Endodermal cell (in vitro differentiated cells): ENCODE measurements at regions not wholly inside any gene's neighbourhood (a gene's known extent, or its start where the extent isn't known, plus 50 kb on each side); places are given as distances from the start of the nearest gene placed in this dataset.
"Not testable (repeated sequence)": the region's sequence is repeated elsewhere in the genome, so short reads cannot be mapped to it uniquely, and the experiment has no call there.

Experiments
- DNase-seq: peaks from one replicate; pipeline ENCODE4 v3.0.0-alpha.2; 2017
- H3K27ac ChIP-seq: 2 replicates; pipeline ENCODE4 v1.5.1; 2013; ENCODE audit warnings: mild to moderate bottlenecking, low read depth, low read length, moderate library complexity
- H3K27me3 ChIP-seq: 2 replicates; pipeline ENCODE4 v1.6.1; 2013; ENCODE audit warnings: mild to moderate bottlenecking, low read length, moderate library complexity; ENCODE audit not compliant: insufficient read depth, control insufficient read depth, poor library complexity, severe bottlenecking
- H3K36me3 ChIP-seq: 2 replicates; pipeline ENCODE4 v1.7.0; 2013; ENCODE audit warnings: mild to moderate bottlenecking, low read length, moderate library complexity; ENCODE audit not compliant: control insufficient read depth, insufficient read depth
- H3K4me1 ChIP-seq: one replicate; pipeline ENCODE4 v1.7.0; 2013; ENCODE audit warnings: low read length; ENCODE audit not compliant: control insufficient read depth, insufficient read depth
- H3K4me3 ChIP-seq: 2 replicates; pipeline ENCODE4 v1.5.1; 2013; ENCODE audit warnings: mild to moderate bottlenecking, low read length, moderate library complexity
- H3K9ac ChIP-seq: 2 replicates; pipeline ENCODE4 v1.6.1; 2013; ENCODE audit warnings: mild to moderate bottlenecking, low read length, moderate library complexity; ENCODE audit not compliant: poor library complexity, severe bottlenecking; ENCODE audit errors: extremely low read depth
- H3K9me3 ChIP-seq: 2 replicates; pipeline ENCODE4 v1.6.1; 2013; ENCODE audit warnings: mild to moderate bottlenecking, low read length, moderate library complexity; ENCODE audit not compliant: control insufficient read depth
- H3K27ac Mint-ChIP-seq: 2 replicates; pipeline ENCODE4 v1.8.0; 2020; ENCODE audit warnings: mixed read lengths
- H3K27me3 Mint-ChIP-seq: 2 replicates; pipeline ENCODE4 v1.8.0; 2021; ENCODE audit warnings: mild to moderate bottlenecking, mixed read lengths; ENCODE audit not compliant: insufficient read depth
- H3K36me3 Mint-ChIP-seq: 2 replicates; pipeline ENCODE4 v1.8.0; 2020; ENCODE audit warnings: low read depth, mixed read lengths
- H3K4me1 Mint-ChIP-seq: 2 replicates; pipeline ENCODE4 v1.8.0; 2020; ENCODE audit warnings: mixed read lengths
- H3K4me3 Mint-ChIP-seq: 2 replicates; pipeline ENCODE4 v1.8.0; 2020; ENCODE audit warnings: mild to moderate bottlenecking, moderate library complexity, mixed read lengths
- H3K9me3 Mint-ChIP-seq: 2 replicates; pipeline ENCODE4 v1.8.0; 2020; ENCODE audit warnings: mild to moderate bottlenecking, mixed read lengths
- WGBS, 2 experiments: methylation state at CpG; one replicate each; pipeline versions ENCODE4 v1.1.5 to v1.1.7; 2013; ENCODE audit warnings: missing lambda C conversion rate in 2 of 2, mixed read lengths in 1 of 2; ENCODE audit not compliant: insufficient coverage in 1 of 2, insufficient read length in 1 of 2; 5-methylcytosine and 5-hydroxymethylcytosine counted together
- TF ChIP-seq, protein P1 (sequence below): fragments of 200-600 bp; sonication (generic); conservative IDR thresholded peaks from 2 replicates; pipeline ENCODE4 v1.5.0; 2021; ENCODE audit warnings: antibody characterized with exemption, mild to moderate bottlenecking

- Mint-ChIP-seq H3K9me3 (no peaks in the 10 kb centered on the region), H3K27me3 (peaks cover 2% of the 10 kb centered on the region), H3K27ac (no peak overlapping the region), H3K4me1 (peaks cover 10% of the 10 kb centered on the region), H3K4me3 (no peak overlapping the region), H3K36me3 (no peaks in the 10 kb centered on the region)
- Histone ChIP-seq H3K27ac (no peak overlapping the region), H3K27me3 (no peaks in the 10 kb centered on the region), H3K4me1 (peaks cover 8% of the 10 kb centered on the region), H3K36me3 (no peaks in the 10 kb centered on the region), H3K9ac (no peak overlapping the region), H3K9me3 (no peaks in the 10 kb centered on the region), H3K4me3 (no peak overlapping the region)
- WGBS, 2 experiments = 90% methylated on average over 6 to 8 of the region's 8 CpGs
- no peak for DNase-seq
- TF ChIP-seq, protein P1, sequence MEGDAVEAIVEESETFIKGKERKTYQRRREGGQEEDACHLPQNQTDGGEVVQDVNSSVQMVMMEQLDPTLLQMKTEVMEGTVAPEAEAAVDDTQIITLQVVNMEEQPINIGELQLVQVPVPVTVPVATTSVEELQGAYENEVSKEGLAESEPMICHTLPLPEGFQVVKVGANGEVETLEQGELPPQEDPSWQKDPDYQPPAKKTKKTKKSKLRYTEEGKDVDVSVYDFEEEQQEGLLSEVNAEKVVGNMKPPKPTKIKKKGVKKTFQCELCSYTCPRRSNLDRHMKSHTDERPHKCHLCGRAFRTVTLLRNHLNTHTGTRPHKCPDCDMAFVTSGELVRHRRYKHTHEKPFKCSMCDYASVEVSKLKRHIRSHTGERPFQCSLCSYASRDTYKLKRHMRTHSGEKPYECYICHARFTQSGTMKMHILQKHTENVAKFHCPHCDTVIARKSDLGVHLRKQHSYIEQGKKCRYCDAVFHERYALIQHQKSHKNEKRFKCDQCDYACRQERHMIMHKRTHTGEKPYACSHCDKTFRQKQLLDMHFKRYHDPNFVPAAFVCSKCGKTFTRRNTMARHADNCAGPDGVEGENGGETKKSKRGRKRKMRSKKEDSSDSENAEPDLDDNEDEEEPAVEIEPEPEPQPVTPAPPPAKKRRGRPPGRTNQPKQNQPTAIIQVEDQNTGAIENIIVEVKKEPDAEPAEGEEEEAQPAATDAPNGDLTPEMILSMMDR = no peak
Observed at GRCh38 chr7:3179456-3179855, 121.6 kb upstream of the SDK1 start.

- peaks cover 10% of the 10 kb centered on the region for H3K4me1 Mint-ChIP-seq
- Histone ChIP-seq H3K9ac (no peak overlapping the region), H3K27me3 (no peaks in the 10 kb centered on the region), H3K4me3 (no peak overlapping the region), H3K9me3 (no peaks in the 10 kb centered on the region), H3K36me3 (no peaks in the 10 kb centered on the region), H3K27ac (no peak overlapping the region), H3K4me1 (peaks cover 8% of the 10 kb centered on the region)
- DNase-seq = no peak
- no peaks in the 10 kb centered on the region for H3K9me3 Mint-ChIP-seq
- WGBS, 2 experiments = 91 to 92% methylated on average over 7 to 8 of the region's 8 CpGs
- H3K27ac Mint-ChIP-seq = no peak overlapping the region
- TF ChIP-seq, protein P1 = no peak
- H3K36me3 Mint-ChIP-seq = no peaks in the 10 kb centered on the region
- peaks cover 2% of the 10 kb centered on the region for H3K27me3 Mint-ChIP-seq
- H3K4me3 Mint-ChIP-seq = no peak overlapping the region
Observed at GRCh38 chr7:3180604-3181003, 120.4 kb upstream of the SDK1 start.

DNA sequence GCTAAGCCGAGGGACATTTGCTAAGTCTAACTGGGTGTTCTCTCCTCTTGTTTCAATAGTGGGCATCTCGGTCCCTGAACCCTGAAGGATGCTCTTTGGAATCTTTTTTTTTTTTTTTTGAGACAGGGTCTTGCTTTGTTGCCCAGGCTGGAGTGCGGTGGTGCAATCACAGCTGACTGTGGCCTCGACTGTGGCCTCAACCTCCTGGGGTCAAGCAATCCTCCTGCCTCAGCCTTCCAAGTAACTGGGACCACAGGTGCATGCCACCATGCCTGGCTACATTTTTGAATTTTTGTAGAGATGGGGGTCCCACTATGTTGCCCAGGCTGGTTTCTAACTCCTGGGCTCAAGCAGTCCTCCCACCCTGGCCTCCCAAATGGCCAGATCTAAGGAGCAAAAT is 119.0 kb upstream of the SDK1 start:
- not testable (repeated sequence) for H3K4me3 ChIP-seq, H3K27me3 Mint-ChIP-seq, H3K36me3 ChIP-seq, H3K27ac Mint-ChIP-seq, H3K4me1 ChIP-seq, H3K9ac ChIP-seq, H3K36me3 Mint-ChIP-seq, H3K4me1 Mint-ChIP-seq, H3K9me3 ChIP-seq, H3K27ac ChIP-seq, H3K4me3 Mint-ChIP-seq, H3K27me3 ChIP-seq, DNase-seq, H3K9me3 Mint-ChIP-seq
- WGBS, 2 experiments = 94 to 100% methylated on average over 3 to 4 of the region's 4 CpGs

DNA sequence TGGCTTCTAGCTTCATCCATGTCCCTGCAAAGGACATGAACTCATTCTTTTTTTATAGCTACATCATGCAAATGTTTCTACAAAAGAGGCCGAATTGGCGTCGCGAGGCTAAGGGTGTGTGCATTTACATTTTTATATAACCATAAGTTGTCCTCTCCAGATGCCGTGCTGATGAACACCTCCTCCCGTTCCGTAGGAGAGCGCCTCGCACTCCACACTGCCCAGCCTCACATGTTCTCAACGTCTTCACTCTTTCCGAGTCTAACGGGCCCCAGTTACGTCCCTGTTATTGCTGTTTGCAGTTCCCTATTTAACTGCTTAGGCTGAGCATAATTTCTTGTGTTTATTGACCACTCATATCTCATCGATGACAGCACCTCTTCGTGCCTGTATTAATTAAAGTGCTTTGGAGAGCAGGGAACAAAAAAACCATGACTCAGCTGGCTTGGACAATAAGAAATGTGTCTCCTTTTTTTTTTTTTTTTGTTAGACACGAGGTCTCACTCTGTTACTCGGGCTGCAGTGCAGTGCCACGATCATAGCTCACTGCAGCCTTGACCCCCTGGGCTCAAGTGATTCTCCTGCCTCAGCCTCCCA is 113.5 kb upstream of the SDK1 start:
- TF ChIP-seq, protein P1 = no peak
- Histone ChIP-seq H3K4me3 (no peak overlapping the region), H3K27me3 (no peaks in the 10 kb centered on the region), H3K9me3 (no peaks in the 10 kb centered on the region), H3K9ac (no peak overlapping the region), H3K27ac (no peak overlapping the region), H3K36me3 (no peaks in the 10 kb centered on the region), H3K4me1 (no peaks in the 10 kb centered on the region)
- Mint-ChIP-seq H3K9me3 (peaks cover 6% of the 10 kb centered on the region), H3K27ac (no peak overlapping the region), H3K4me3 (no peak overlapping the region), H3K36me3 (no peaks in the 10 kb centered on the region), H3K27me3 (peaks cover 3% of the 10 kb centered on the region), H3K4me1 (peaks cover 1% of the 10 kb centered on the region)
- no peak for DNase-seq
- WGBS, 2 experiments = 94 to 95% methylated on average over 15 to 18 of the region's 18 CpGs
